HepG2 (cell line): ENCODE measurements at regions not wholly inside any gene's neighbourhood (a gene's known extent, or its start where the extent isn't known, plus 50 kb on each side); places are given as distances from the start of the nearest gene placed in this dataset.

Experiments used
- ATAC-seq: fragments of 200-7000 bp; cut with Tn5 transposase; 3 replicates; pipeline ENCODE4 v1.9.1; 2020; ENCODE audit warnings: mild to moderate bottlenecking, moderate library complexity
- BruUV-seq: library from RNA; stranded (reverse); fragments of 400-500 nt; replicated peaks from 2 replicates; lab custom pipeline; 2021; lab: Mats Ljungman, UMichigan
- CTCF ChIA-PET: fragments of 300-600 bp; formaldehyde crosslinking; extraction: SDS; loops from one replicate; lab custom pipeline; 2021; ENCODE audit warnings: low total read pairs, inconsistent platforms, low intra/inter-chr PET ratio; lab: Yijun Ruan, JAX
- POLR2A ChIA-PET: fragments of 350-600 bp; sonication (Branson Sonifier 250); formaldehyde crosslinking; loops from one replicate; lab custom pipeline; 2020; ENCODE audit warnings: antibody characterized with exemption, inconsistent platforms; lab: Yijun Ruan, JAX
- DNase-seq: peaks from one replicate; pipeline ENCODE4 v3.0.0-alpha.2; 2015; ENCODE audit warnings: low spot score
- FAIRE-seq: peaks from 3 replicates; lab custom pipeline; 2011; peaks lifted over from hg19 to GRCh38; lab: Jason Lieb, UNC
- H2AFZ ChIP-seq: one replicate; pipeline ENCODE4 v1.6.1; 2011; ENCODE audit warnings: low read length, inconsistent platforms
- H3K27ac ChIP-seq: fragments of 300-600 bp; 3 replicates; pipeline ENCODE4 v1.8.0; 2011; ENCODE audit warnings: mixed run types, mild to moderate bottlenecking, mixed read lengths, low read length, inconsistent platforms; ENCODE audit not compliant: insufficient read depth; ENCODE audit errors: extremely low read length
- H3K27me3 ChIP-seq, 2 experiments: fragments of 200-600 bp in 1 of 2; 2 replicates in 1 of 2; 3 replicates in 1 of 2; pipeline versions ENCODE4 v1.6.0 to v1.8.0; 2011; ENCODE audit warnings: low read length in 2 of 2, mild to moderate bottlenecking in 2 of 2, moderate library complexity in 2 of 2, inconsistent platforms in 1 of 2; ENCODE audit not compliant: insufficient read depth in 2 of 2, control insufficient read depth in 1 of 2
- H3K36me3 ChIP-seq, 2 experiments: fragments of 200-600 bp in 1 of 2; replicated peaks in 1 of 2; 2 replicates in 1 of 2; 3 replicates in 1 of 2; pipeline versions ENCODE4 v1.5.1 to v1.8.0; 2011; ENCODE audit warnings: low read length in 2 of 2, inconsistent platforms in 1 of 2; ENCODE audit not compliant: insufficient read depth in 2 of 2, control insufficient read depth in 1 of 2
- H3K4me1 ChIP-seq: 2 replicates; pipeline ENCODE4 v1.5.1; 2012; ENCODE audit warnings: low read length, inconsistent platforms; ENCODE audit not compliant: insufficient read depth
- H3K4me2 ChIP-seq: 2 replicates; pipeline ENCODE4 v1.6.0; 2011; ENCODE audit warnings: low read depth, low read length, inconsistent platforms
- H3K4me3 ChIP-seq, 3 experiments: fragments of 200-600 bp in 1 of 3; sonication (generic), shearing (Covaris generic) in 1 of 3; replicated peaks in 1 of 3; 2 replicates each; pipeline ENCODE4 v1.5.1; 2011 to 2016; ENCODE audit warnings: low read length in 3 of 3, inconsistent platforms in 2 of 3, low read depth in 2 of 3, mild to moderate bottlenecking in 2 of 3, control low read depth in 1 of 3, mixed read lengths in 1 of 3; ENCODE audit not compliant: insufficient read depth in 1 of 3
- H3K79me2 ChIP-seq: one replicate; pipeline ENCODE4 v1.6.1; 2011; ENCODE audit warnings: low read length, inconsistent platforms; ENCODE audit not compliant: insufficient read depth
- H3K9ac ChIP-seq: 2 replicates; pipeline ENCODE4 v1.6.0; 2011; ENCODE audit warnings: mild to moderate bottlenecking, low read depth, low read length, inconsistent platforms; ENCODE audit not compliant: insufficient read depth
- H3K9me3 ChIP-seq: 2 replicates; pipeline ENCODE4 v1.5.1; 2012; ENCODE audit warnings: mild to moderate bottlenecking, low read length
- H4K20me1 ChIP-seq: 2 replicates; pipeline ENCODE4 v1.6.0; 2011; ENCODE audit warnings: inconsistent platforms, mild to moderate bottlenecking, low read length, moderate library complexity; ENCODE audit not compliant: insufficient read depth
- PBX2 ChIP-seq: IDR thresholded peaks from 2 replicates; pipeline ENCODE4 v1.6.1; 2016; ENCODE audit warnings: control low read depth
- REL ChIP-seq: sonication (generic); formaldehyde crosslinking; conservative IDR thresholded peaks from 2 replicates; pipeline ENCODE4 v1.8.0; 2022; ENCODE audit warnings: mild to moderate bottlenecking, missing genetic modification reagents, moderate library complexity
- ZNF335 ChIP-seq: sonication (generic); formaldehyde crosslinking; IDR thresholded peaks from 2 replicates; pipeline ENCODE4 v1.4.0; 2020; ENCODE audit warnings: missing genetic modification reagents
- WGBS: methylation state at CpG from one replicate; pipeline ENCODE4 v1.1.6; 2017; ENCODE audit warnings: low lambda C conversion rate; 5-methylcytosine and 5-hydroxymethylcytosine counted together
- in situ Hi-C: cut with HindIII; loops from 2 replicates; pipeline ENCODE4 v1.10.0; 2017; ENCODE audit warnings: low pct_unique_long_range_greater_than_20kb; ENCODE audit not compliant: extremely low pct_ligation_motif_present
- intact Hi-C: fragments of 100-400 bp; cut with micrococcal nuclease; formaldehyde crosslinking; loops from one replicate; pipeline ENCODE4 v1.10.0; 2022; ENCODE audit not compliant: unreplicated experiment
- TF ChIP-seq, protein P1 (sequence below): sonication (generic); formaldehyde crosslinking; IDR thresholded peaks from 2 replicates; pipeline ENCODE4 v1.4.0; 2020; ENCODE audit warnings: missing genetic modification reagents; ENCODE audit errors: not compliant biosample characterization
- TF ChIP-seq, protein P2 (sequence below): IDR thresholded peaks from 2 replicates; pipeline ENCODE4 v1.4.0; 2020; ENCODE audit warnings: mild to moderate bottlenecking, missing genetic modification reagents

- in situ Hi-C loops: loop anchor here (10.0 kb wide), 1 partner anchor 257 kb away; no protein-coding TSS in a partner anchor
These were observed 166.9 kb downstream of the ABHD5 start for GRCh38 chr3:43857361-43858293.

More at GRCh38 chr3:43857361-43858293, 166.9 kb downstream of the ABHD5 start:
- ChIA-PET POLR2A (no interaction called here), CTCF (no interaction called here)
- Histone ChIP-seq H3K27me3 (peaks cover 2 to 10% of the 10 kb centered on the region in 2 experiments; a peak in 4 of 5 replicates), H2AFZ (no peak overlapping the region), H3K27ac (no peak overlapping the region), H3K79me2 (no peaks in the 10 kb centered on the region), H4K20me1 (no peaks in the 10 kb centered on the region), H3K4me2 (no peak overlapping the region), H3K36me3 (no peaks in the 10 kb centered on the region), H3K9ac (no peak overlapping the region), H3K4me3 (no peak overlapping the region), H3K4me1 (no peaks in the 10 kb centered on the region), H3K9me3 (no peaks in the 10 kb centered on the region)
- FAIRE-seq: no peak
- no TSS peak for BruUV-seq
- WGBS: 6% methylated on average over 6 of the region's 6 CpGs
- intact Hi-C loops: loop anchor here (10.0 kb wide), 1 partner anchor 257 kb away; no protein-coding TSS in a partner anchor
- TF ChIP-seq PBX2 (CRISPR knock-in tag): no peak
- no peak for TF ChIP-seq REL (CRISPR knock-in tag)
- TF ChIP-seq, protein P1, sequence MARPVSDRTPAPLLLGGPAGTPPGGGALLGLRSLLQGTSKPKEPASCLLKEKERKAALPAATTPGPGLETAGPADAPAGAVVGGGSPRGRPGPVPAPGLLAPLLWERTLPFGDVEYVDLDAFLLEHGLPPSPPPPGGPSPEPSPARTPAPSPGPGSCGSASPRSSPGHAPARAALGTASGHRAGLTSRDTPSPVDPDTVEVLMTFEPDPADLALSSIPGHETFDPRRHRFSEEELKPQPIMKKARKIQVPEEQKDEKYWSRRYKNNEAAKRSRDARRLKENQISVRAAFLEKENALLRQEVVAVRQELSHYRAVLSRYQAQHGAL (CRISPR knock-in tag): no peak
- TF ChIP-seq ZNF335 (CRISPR knock-in tag): no peak
- TF ChIP-seq, protein P2, sequence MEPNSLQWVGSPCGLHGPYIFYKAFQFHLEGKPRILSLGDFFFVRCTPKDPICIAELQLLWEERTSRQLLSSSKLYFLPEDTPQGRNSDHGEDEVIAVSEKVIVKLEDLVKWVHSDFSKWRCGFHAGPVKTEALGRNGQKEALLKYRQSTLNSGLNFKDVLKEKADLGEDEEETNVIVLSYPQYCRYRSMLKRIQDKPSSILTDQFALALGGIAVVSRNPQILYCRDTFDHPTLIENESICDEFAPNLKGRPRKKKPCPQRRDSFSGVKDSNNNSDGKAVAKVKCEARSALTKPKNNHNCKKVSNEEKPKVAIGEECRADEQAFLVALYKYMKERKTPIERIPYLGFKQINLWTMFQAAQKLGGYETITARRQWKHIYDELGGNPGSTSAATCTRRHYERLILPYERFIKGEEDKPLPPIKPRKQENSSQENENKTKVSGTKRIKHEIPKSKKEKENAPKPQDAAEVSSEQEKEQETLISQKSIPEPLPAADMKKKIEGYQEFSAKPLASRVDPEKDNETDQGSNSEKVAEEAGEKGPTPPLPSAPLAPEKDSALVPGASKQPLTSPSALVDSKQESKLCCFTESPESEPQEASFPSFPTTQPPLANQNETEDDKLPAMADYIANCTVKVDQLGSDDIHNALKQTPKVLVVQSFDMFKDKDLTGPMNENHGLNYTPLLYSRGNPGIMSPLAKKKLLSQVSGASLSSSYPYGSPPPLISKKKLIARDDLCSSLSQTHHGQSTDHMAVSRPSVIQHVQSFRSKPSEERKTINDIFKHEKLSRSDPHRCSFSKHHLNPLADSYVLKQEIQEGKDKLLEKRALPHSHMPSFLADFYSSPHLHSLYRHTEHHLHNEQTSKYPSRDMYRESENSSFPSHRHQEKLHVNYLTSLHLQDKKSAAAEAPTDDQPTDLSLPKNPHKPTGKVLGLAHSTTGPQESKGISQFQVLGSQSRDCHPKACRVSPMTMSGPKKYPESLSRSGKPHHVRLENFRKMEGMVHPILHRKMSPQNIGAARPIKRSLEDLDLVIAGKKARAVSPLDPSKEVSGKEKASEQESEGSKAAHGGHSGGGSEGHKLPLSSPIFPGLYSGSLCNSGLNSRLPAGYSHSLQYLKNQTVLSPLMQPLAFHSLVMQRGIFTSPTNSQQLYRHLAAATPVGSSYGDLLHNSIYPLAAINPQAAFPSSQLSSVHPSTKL (CRISPR knock-in tag): no peak
- ATAC-seq: no peak
- DNase-seq: no peak
